Uterus (tissue), 3 donors: ENCODE measurements at regions not wholly inside any gene's neighbourhood (a gene's known extent, or its start where the extent isn't known, plus 50 kb on each side); places are given as distances from the start of the nearest gene placed in this dataset.

Source experiments
- DNase-seq, 2 donors: peaks; one replicate each; pipeline ENCODE4 v3.0.0-alpha.2; 2019 to 2020
- H3K27ac ChIP-seq, 2 donors: fragments of 200-600 bp; sonication (generic); 1 replicate in 1 of 2; 2 replicates in 1 of 2; pipeline ENCODE4 v1.5.1; 2016 to 2018
- H3K27me3 ChIP-seq, 2 donors: fragments of 200-600 bp; sonication (generic); one replicate each; pipeline ENCODE4 v1.5.1; 2018 to 2019; ENCODE audit warnings: control low read depth in 1 of 2
- H3K36me3 ChIP-seq, 2 donors: fragments of 200-600 bp; sonication (generic); one replicate each; pipeline ENCODE4 v1.5.1; 2019; ENCODE audit warnings: control low read depth in 1 of 2
- H3K4me1 ChIP-seq, 2 donors: fragments of 200-600 bp; sonication (generic); one replicate each; pipeline ENCODE4 v1.5.1; 2018 to 2019; ENCODE audit warnings: control low read depth in 1 of 2
- H3K4me3 ChIP-seq, 2 donors: fragments of 200-600 bp; sonication (generic); 1 replicate in 1 of 2; 2 replicates in 1 of 2; pipeline ENCODE4 v1.5.1; 2018 to 2019; ENCODE audit warnings: mild to moderate bottlenecking in 1 of 2
- H3K9me3 ChIP-seq, 2 donors: fragments of 200-600 bp; sonication (generic); one replicate each; pipeline ENCODE4 v1.5.1; 2019; ENCODE audit warnings: control low read depth in 1 of 2
- POLR2A ChIP-seq, 2 donors: fragments of 450-650 bp; IDR thresholded peaks; one replicate each; pipeline ENCODE4 v1.6.1; 2016; ENCODE audit warnings: antibody characterized with exemption in 2 of 2, mild to moderate bottlenecking in 1 of 2, moderate library complexity in 1 of 2
- intact Hi-C: fragments of 100-400 bp; cut with DNase I; formaldehyde crosslinking; loops from one replicate; pipeline ENCODE4 v1.15.1; 2023; ENCODE audit warnings: low total_unique reads
- TF ChIP-seq, protein P1 (sequence below), 4 experiments: fragments of 200-600 bp in 2 of 4; fragments of 450-650 bp in 2 of 4; sonication (generic) in 2 of 4; IDR thresholded peaks; one replicate each; pipeline ENCODE4 v1.5.1; 2016 to 2019; ENCODE audit warnings: antibody characterized with exemption in 4 of 4, mild to moderate bottlenecking in 2 of 4, moderate library complexity in 1 of 4
- donor health status: DM: yes; HTN: yes; CAD: no.

GRCh38 chr20:39347626-39348025, 385.5 kb downstream of the DHX35 start:
- Histone ChIP-seq H3K36me3 (no peaks in the 10 kb centered on the region), H3K27ac (no peak overlapping the region), H3K4me3 (no peak overlapping the region), H3K9me3 (peaks cover 0 to 7% of the 10 kb centered on the region in 2 donors), H3K4me1 (no peaks in the 10 kb centered on the region), H3K27me3 (no peaks in the 10 kb centered on the region)
- no peak for DNase-seq
- intact Hi-C loops: no loop called here
- no peak for TF ChIP-seq POLR2A (IDR thresholded peaks at IDR 0.05)
- TF ChIP-seq, protein P1, sequence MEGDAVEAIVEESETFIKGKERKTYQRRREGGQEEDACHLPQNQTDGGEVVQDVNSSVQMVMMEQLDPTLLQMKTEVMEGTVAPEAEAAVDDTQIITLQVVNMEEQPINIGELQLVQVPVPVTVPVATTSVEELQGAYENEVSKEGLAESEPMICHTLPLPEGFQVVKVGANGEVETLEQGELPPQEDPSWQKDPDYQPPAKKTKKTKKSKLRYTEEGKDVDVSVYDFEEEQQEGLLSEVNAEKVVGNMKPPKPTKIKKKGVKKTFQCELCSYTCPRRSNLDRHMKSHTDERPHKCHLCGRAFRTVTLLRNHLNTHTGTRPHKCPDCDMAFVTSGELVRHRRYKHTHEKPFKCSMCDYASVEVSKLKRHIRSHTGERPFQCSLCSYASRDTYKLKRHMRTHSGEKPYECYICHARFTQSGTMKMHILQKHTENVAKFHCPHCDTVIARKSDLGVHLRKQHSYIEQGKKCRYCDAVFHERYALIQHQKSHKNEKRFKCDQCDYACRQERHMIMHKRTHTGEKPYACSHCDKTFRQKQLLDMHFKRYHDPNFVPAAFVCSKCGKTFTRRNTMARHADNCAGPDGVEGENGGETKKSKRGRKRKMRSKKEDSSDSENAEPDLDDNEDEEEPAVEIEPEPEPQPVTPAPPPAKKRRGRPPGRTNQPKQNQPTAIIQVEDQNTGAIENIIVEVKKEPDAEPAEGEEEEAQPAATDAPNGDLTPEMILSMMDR (IDR thresholded peaks at IDR 0.05): no peak

- H3K4me3 ChIP-seq: no peak overlapping the region
- DNase-seq: no peak
- H3K4me1 ChIP-seq: no peaks in the 10 kb centered on the region
- TF ChIP-seq, protein P1 (IDR thresholded peaks at IDR 0.05): no peak
- no peak for TF ChIP-seq POLR2A (IDR thresholded peaks at IDR 0.05)
- H3K36me3 ChIP-seq: no peaks in the 10 kb centered on the region
- intact Hi-C loops: no loop called here
- no peaks in the 10 kb centered on the region for H3K9me3 ChIP-seq
- no peak overlapping the region for H3K27ac ChIP-seq
- H3K27me3 ChIP-seq: no peaks in the 10 kb centered on the region
Observed at GRCh38 chr20:39342463-39342862, 380.3 kb downstream of the DHX35 start.

GRCh38 chr20:39338469-39339376, 376.6 kb downstream of the DHX35 start:
- Histone ChIP-seq H3K27me3 (no peaks in the 10 kb centered on the region), H3K9me3 (no peaks in the 10 kb centered on the region), H3K36me3 (no peaks in the 10 kb centered on the region), H3K27ac (no peak overlapping the region), H3K4me1 (no peaks in the 10 kb centered on the region), H3K4me3 (no peak overlapping the region)
- DNase-seq: no peak
- intact Hi-C loops: no loop called here
- no peak for TF ChIP-seq POLR2A (IDR thresholded peaks at IDR 0.05)

DNA sequence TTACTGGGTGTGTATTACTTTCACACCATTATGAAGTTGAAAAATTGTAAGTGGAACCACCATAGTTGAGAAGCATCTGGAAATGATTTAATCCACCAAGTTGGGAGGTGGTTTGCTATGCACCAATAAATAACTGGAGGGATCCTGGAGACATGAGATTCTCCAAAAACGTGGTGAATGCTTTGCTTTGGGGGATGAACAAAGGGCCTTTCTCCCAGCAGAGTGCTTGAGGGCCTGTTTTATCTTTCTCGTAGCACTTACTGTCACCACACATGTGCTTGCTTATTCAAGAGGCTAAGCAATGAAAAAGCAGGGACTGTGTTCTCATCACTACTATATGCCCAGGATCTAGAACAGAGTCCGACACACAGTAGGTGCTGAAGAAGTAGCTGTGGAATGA, 371.1 kb downstream of the DHX35 start:
- no peaks in the 10 kb centered on the region for H3K36me3 ChIP-seq
- H3K4me3 ChIP-seq: no peak overlapping the region
- H3K27me3 ChIP-seq: no peaks in the 10 kb centered on the region
- H3K9me3 ChIP-seq: no peaks in the 10 kb centered on the region
- intact Hi-C loops: no loop called here
- H3K4me1 ChIP-seq: no peaks in the 10 kb centered on the region
- no peak for DNase-seq
- TF ChIP-seq POLR2A (IDR thresholded peaks at IDR 0.05): no peak
- TF ChIP-seq, protein P1 (IDR thresholded peaks at IDR 0.05): no peak
- H3K27ac ChIP-seq: no peak overlapping the region

DNA sequence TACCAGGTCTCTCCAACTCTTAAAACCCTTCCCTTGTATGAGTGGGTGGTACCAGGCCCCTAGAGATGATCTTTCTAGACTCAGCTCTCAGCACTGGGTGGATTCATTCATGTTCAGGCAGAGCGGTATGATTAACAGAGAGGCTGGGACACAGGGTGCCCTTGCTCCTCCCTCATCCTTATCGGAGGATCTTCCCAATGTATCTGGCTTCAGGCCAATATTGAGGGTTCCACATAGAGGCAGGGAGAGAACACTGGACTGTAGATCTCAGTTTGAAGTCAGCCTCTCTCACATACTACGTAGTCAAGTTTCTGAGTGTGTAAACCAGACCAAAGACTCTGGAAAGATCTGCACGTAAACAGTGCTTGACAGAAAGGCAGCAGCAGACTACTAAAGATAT, 366.2 kb downstream of the DHX35 start:
- H3K4me3 ChIP-seq: no peak overlapping the region
- TF ChIP-seq POLR2A (IDR thresholded peaks at IDR 0.05): no peak
- TF ChIP-seq, protein P1 (IDR thresholded peaks at IDR 0.05): no peak
- H3K27me3 ChIP-seq: no peaks in the 10 kb centered on the region
- H3K4me1 ChIP-seq: no peaks in the 10 kb centered on the region
- H3K9me3 ChIP-seq: no peaks in the 10 kb centered on the region
- no peaks in the 10 kb centered on the region for H3K36me3 ChIP-seq
- H3K27ac ChIP-seq: no peak overlapping the region
- intact Hi-C loops: no loop called here
- DNase-seq: no peak
